Loucy (cell line): ENCODE measurements at regions not wholly inside any gene's neighbourhood (a gene's known extent, or its start where the extent isn't known, plus 50 kb on each side); places are given as distances from the start of the nearest gene placed in this dataset.

Source experiments
- H2AFZ ChIP-seq: fragments of 200-600 bp; sonication (generic); 2 replicates; pipeline ENCODE4 v1.6.0; 2016; ENCODE audit warnings: antibody characterized with exemption, mild to moderate bottlenecking, low read length, moderate library complexity
- H3F3A ChIP-seq: fragments of 200-600 bp; 2 replicates; pipeline ENCODE4 v1.6.0; 2016; ENCODE audit warnings: antibody characterized with exemption, low read depth, mild to moderate bottlenecking
- H3K27me3 ChIP-seq: fragments of 200-600 bp; sonication (generic); 2 replicates; pipeline ENCODE4 v1.6.1; 2014; ENCODE audit warnings: low read length, mild to moderate bottlenecking; ENCODE audit not compliant: insufficient read depth, poor library complexity, severe bottlenecking
- H3K36me3 ChIP-seq: fragments of 200-600 bp; sonication (generic); 2 replicates; pipeline ENCODE4 v1.6.1; 2016; ENCODE audit warnings: low read length; ENCODE audit not compliant: insufficient read depth
- H3K4me1 ChIP-seq: fragments of 200-600 bp; sonication (generic); 2 replicates; pipeline ENCODE4 v1.5.1; 2014; ENCODE audit warnings: low read length, mild to moderate bottlenecking; ENCODE audit not compliant: insufficient read depth, poor library complexity, severe bottlenecking
- H3K4me2 ChIP-seq: fragments of 200-600 bp; sonication (generic); 2 replicates; pipeline ENCODE4 v1.6.0; 2014; ENCODE audit warnings: antibody characterized with exemption, low read length, low read depth, mild to moderate bottlenecking; ENCODE audit not compliant: poor library complexity, severe bottlenecking
- H3K4me3 ChIP-seq: fragments of 200-600 bp; sonication (generic); 2 replicates; pipeline ENCODE4 v1.5.1; 2014; ENCODE audit warnings: low read length, mild to moderate bottlenecking, mixed read lengths; ENCODE audit not compliant: poor library complexity, severe bottlenecking
- H3K79me2 ChIP-seq: fragments of 200-600 bp; sonication (generic); 2 replicates; pipeline ENCODE4 v1.6.1; 2014; ENCODE audit warnings: low read length; ENCODE audit not compliant: insufficient read depth
- H3K9ac ChIP-seq: fragments of 200-600 bp; sonication (generic); 2 replicates; pipeline ENCODE4 v1.6.0; 2014; ENCODE audit warnings: mild to moderate bottlenecking, low read depth, low read length, moderate library complexity; ENCODE audit not compliant: poor library complexity, severe bottlenecking
- H3K9me2 ChIP-seq: fragments of 200-600 bp; sonication (generic); replicated peaks from 2 replicates; pipeline ENCODE4 v1.6.1; 2016; ENCODE audit warnings: low read depth, low read length, mixed read lengths
- H3K9me3 ChIP-seq: fragments of 200-600 bp; sonication (generic); 2 replicates; pipeline ENCODE4 v1.6.1; 2014; ENCODE audit warnings: mild to moderate bottlenecking, antibody characterized with exemption, low read length, low read depth; ENCODE audit not compliant: insufficient read depth
- H4K20me1 ChIP-seq: fragments of 200-600 bp; sonication (generic); 2 replicates; pipeline ENCODE4 v1.6.0; 2014; ENCODE audit warnings: antibody characterized with exemption, low read length, mild to moderate bottlenecking; ENCODE audit not compliant: insufficient read depth, poor library complexity, severe bottlenecking
- EZH2phosphoT487 ChIP-seq: fragments of 200-600 bp; IDR thresholded peaks from 2 replicates; pipeline ENCODE4 v1.6.1; 2018; ENCODE audit warnings: antibody characterized with exemption, mild to moderate bottlenecking, moderate library complexity, borderline replicate concordance
- TF ChIP-seq, protein P1 (sequence below): fragments of 200-600 bp; sonication (generic); conservative IDR thresholded peaks from 2 replicates; pipeline ENCODE4 v1.5.1; 2014; ENCODE audit warnings: mild to moderate bottlenecking, antibody characterized with exemption, low read length

DNA sequence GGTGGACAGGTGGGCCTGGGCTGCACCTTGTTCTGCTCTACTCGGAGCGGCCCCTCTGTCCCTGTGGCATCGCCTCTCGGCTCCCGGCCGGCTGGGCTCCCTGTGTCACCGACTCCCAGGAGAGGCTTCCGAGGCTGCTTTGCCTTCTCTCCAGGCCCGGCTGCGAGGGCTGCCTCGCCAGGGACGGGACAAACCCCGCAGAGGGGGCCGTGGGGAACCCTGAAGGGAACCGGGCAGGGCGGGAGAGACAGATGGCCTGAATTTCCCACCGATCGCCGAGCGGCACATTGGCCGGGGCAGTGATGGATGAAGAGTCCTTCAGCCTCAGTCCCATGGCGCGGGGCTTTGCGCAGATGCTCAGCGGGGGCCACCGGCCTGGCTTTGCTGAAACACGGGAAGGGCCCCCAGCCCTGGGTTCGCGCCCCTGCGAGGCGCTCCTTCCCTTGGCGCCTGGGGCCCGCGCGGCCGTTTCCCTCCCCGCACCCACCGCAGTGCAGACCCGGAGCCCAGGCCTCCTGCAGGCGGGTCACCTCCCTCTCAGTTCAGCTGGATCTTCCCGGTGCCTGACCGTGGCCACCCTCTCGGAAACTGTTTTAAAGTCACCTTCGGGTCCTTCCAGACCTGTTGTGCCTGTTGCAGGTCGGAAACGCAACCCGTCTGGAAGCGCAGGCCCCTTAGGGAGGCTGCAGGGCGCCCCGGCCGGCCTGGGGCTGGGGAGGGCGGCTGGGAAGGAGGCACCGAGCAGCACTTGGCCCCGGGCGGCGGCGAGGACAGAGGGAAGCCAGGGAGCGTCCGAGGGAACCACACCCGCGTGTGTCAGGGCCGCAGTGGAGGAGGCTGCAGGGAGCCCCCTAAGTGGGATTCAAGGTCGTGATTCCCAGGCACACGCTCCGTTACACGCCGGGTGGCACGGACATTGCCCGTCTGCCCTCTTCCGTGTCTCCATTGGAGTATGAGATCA is 341.9 kb upstream of the SALL3 start:
- Histone ChIP-seq H3K4me1 (no peaks in the 10 kb centered on the region), H2AFZ (no peak overlapping the region), H3K27me3 (no peaks in the 10 kb centered on the region), H3K79me2 (no peaks in the 10 kb centered on the region), H3K9me3 (peaks cover 9% of the 10 kb centered on the region; the same call in 1 of the 2 replicates), H3K36me3 (no peaks in the 10 kb centered on the region), H3K4me2 (no peak overlapping the region), H3K9ac (no peak overlapping the region), H3K4me3 (no peak overlapping the region), H3F3A (no peaks in the 10 kb centered on the region), H3K9me2 (no peaks in the 10 kb centered on the region), H4K20me1 (no peaks in the 10 kb centered on the region)
- TF ChIP-seq EZH2phosphoT487 = no peak
- TF ChIP-seq, protein P1, sequence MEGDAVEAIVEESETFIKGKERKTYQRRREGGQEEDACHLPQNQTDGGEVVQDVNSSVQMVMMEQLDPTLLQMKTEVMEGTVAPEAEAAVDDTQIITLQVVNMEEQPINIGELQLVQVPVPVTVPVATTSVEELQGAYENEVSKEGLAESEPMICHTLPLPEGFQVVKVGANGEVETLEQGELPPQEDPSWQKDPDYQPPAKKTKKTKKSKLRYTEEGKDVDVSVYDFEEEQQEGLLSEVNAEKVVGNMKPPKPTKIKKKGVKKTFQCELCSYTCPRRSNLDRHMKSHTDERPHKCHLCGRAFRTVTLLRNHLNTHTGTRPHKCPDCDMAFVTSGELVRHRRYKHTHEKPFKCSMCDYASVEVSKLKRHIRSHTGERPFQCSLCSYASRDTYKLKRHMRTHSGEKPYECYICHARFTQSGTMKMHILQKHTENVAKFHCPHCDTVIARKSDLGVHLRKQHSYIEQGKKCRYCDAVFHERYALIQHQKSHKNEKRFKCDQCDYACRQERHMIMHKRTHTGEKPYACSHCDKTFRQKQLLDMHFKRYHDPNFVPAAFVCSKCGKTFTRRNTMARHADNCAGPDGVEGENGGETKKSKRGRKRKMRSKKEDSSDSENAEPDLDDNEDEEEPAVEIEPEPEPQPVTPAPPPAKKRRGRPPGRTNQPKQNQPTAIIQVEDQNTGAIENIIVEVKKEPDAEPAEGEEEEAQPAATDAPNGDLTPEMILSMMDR = no peak

DNA sequence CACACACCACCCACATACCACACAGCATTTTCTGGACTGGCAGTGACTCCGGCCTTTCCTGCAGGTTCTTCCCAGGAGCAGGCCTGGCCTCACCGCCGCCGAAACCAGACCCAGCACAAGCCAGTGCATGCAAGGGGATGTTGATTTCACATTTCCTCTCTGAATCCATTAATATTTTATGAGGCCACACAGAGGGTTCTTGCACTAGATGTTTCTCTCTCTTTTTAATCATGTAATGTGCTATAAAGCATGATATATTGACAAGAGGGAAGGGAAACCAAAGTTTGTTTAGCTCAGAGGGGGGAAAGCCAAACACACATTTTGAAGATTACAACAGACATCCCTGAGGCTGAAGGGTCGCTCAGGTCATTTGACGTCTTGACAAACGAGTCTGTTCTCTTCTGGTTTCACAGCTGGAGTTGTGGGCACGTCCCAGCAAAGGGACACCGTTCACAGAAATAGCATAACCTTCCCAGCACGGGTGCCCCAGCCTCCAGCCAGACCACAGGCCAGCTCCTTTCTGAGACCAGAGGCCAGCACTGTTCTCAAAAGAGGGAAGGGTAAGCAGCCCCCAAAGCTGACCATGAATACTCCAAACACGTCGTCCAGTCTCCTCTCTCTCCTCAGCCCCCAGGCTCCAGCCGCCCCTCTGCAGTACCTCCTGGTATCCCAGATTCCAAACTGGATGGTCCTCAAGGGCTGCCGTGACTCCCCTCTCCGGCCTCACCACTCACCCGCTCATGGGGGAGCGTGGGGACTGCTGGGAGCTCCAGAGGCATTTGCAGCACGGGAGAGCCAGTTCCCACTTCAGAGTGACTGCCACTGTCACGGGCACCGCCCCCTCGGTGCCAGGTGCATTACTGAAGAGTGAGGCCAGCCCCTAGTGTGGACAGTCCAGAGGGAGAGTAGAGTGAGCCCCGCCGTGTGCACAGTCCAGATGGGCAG is 340.3 kb upstream of the SALL3 start:
- H3K36me3 ChIP-seq = no peaks in the 10 kb centered on the region
- H3K4me1 ChIP-seq = no peaks in the 10 kb centered on the region
- TF ChIP-seq EZH2phosphoT487 = no peak
- TF ChIP-seq, protein P1 = no peak
- no peaks in the 10 kb centered on the region for H3K79me2 ChIP-seq
- no peaks in the 10 kb centered on the region for H3F3A ChIP-seq
- H3K4me2 ChIP-seq = no peak overlapping the region
- H3K9me2 ChIP-seq = no peaks in the 10 kb centered on the region
- H3K9ac ChIP-seq = no peak overlapping the region
- H3K27me3 ChIP-seq = no peaks in the 10 kb centered on the region
- H3K4me3 ChIP-seq = no peak overlapping the region
- no peaks in the 10 kb centered on the region for H4K20me1 ChIP-seq
- H3K9me3 ChIP-seq = peaks cover 15% of the 10 kb centered on the region; the same call in 1 of the 2 replicates
- no peak overlapping the region for H2AFZ ChIP-seq

GRCh38 chr18:78640246-78640995 is 339.2 kb upstream of the SALL3 start:
- Histone ChIP-seq H2AFZ (no peak overlapping the region), H3F3A (no peaks in the 10 kb centered on the region), H4K20me1 (no peaks in the 10 kb centered on the region), H3K9me2 (no peaks in the 10 kb centered on the region), H3K27me3 (no peaks in the 10 kb centered on the region), H3K4me1 (no peaks in the 10 kb centered on the region), H3K9ac (no peak overlapping the region), H3K4me3 (no peak overlapping the region), H3K79me2 (no peaks in the 10 kb centered on the region), H3K36me3 (no peaks in the 10 kb centered on the region), H3K9me3 (peaks cover 15% of the 10 kb centered on the region; the same call in 1 of the 2 replicates), H3K4me2 (no peak overlapping the region)
- no peak for TF ChIP-seq EZH2phosphoT487
- TF ChIP-seq, protein P1 = no peak
